ENCODE measurements at regions not wholly inside any gene's neighbourhood (a gene's known extent, or its start where the extent isn't known, plus 50 kb on each side); places are given as distances from the start of the nearest gene placed in this dataset.

GRCh38 chr3:28816017-28816416, 464.9 kb upstream of the RBMS3 start:
- POLR2A ChIA-PET = no interaction called here
- TF ChIP-seq ZBTB33 (IDR thresholded peaks at IDR 0.05; ENCODE audit: extremely low read depth, insufficient replicate concordance, low read length) (no peak), TCF7L2 (IDR thresholded peaks at IDR 0.05; ENCODE audit: borderline replicate concordance, extremely low read depth, insufficient read depth, insufficient read length) (no peak), ELF1 (IDR thresholded peaks at IDR 0.05; ENCODE audit: borderline replicate concordance, low read depth) (no peak), ZFX (IDR thresholded peaks at IDR 0.05) (no peak), SRF (IDR thresholded peaks at IDR 0.05; ENCODE audit: low read depth) (no peak), ZNF274 (IDR thresholded peaks at IDR 0.05; ENCODE audit: low read depth, low read length) (no peak), EZH2 (IDR thresholded peaks at IDR 0.05) (no peak)
- TF ChIP-seq, protein P1, sequence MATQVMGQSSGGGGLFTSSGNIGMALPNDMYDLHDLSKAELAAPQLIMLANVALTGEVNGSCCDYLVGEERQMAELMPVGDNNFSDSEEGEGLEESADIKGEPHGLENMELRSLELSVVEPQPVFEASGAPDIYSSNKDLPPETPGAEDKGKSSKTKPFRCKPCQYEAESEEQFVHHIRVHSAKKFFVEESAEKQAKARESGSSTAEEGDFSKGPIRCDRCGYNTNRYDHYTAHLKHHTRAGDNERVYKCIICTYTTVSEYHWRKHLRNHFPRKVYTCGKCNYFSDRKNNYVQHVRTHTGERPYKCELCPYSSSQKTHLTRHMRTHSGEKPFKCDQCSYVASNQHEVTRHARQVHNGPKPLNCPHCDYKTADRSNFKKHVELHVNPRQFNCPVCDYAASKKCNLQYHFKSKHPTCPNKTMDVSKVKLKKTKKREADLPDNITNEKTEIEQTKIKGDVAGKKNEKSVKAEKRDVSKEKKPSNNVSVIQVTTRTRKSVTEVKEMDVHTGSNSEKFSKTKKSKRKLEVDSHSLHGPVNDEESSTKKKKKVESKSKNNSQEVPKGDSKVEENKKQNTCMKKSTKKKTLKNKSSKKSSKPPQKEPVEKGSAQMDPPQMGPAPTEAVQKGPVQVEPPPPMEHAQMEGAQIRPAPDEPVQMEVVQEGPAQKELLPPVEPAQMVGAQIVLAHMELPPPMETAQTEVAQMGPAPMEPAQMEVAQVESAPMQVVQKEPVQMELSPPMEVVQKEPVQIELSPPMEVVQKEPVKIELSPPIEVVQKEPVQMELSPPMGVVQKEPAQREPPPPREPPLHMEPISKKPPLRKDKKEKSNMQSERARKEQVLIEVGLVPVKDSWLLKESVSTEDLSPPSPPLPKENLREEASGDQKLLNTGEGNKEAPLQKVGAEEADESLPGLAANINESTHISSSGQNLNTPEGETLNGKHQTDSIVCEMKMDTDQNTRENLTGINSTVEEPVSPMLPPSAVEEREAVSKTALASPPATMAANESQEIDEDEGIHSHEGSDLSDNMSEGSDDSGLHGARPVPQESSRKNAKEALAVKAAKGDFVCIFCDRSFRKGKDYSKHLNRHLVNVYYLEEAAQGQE (IDR thresholded peaks at IDR 0.05; ENCODE audit: low read depth) = no peak
- Histone ChIP-seq H3K9ac (ENCODE audit: low read length) (no peak overlapping the region), H3K79me2 (ENCODE audit: insufficient read depth, low read length) (no peaks in the 10 kb centered on the region), H3K4me1 (ENCODE audit: control insufficient read depth in 1 of 2, insufficient read depth in 2 of 2, low read length in 2 of 2) (no peaks in the 10 kb centered on the region), H3K4me3 (replicated peaks in 1 of 2; ENCODE audit: low read depth in 1 of 2, low read length in 2 of 2) (no peak overlapping the region), H3K36me3 (ENCODE audit: control insufficient read depth in 1 of 2, insufficient read depth in 2 of 2, low read length in 2 of 2) (no peaks in the 10 kb centered on the region), H3K9me2 (ENCODE audit: insufficient read depth) (no peaks in the 10 kb centered on the region), H3K4me2 (ENCODE audit: low read length) (no peak overlapping the region), H4K20me1 (ENCODE audit: insufficient read depth) (no peaks in the 10 kb centered on the region), H3K27ac (ENCODE audit: low read depth, low read length) (no peak overlapping the region), H2AFZ (ENCODE audit: low read depth, low read length, poor library complexity, severe bottlenecking) (no peak overlapping the region), H3K27me3 (ENCODE audit: insufficient read depth, low read length) (no peaks in the 10 kb centered on the region), H3K9me3 (ENCODE audit: control insufficient read depth in 1 of 2, insufficient read depth in 1 of 2, low read depth in 1 of 2, low read length in 2 of 2) (no peaks in the 10 kb centered on the region)
- CTCF ChIA-PET = no interaction called here
- RAD21 ChIA-PET (ENCODE audit: low non-redundant PET in 1 of 2, low total read pairs in 2 of 2, uncharacterized antibody in 2 of 2, unreplicated experiment in 2 of 2) = no interaction called here
- no peak for ATAC-seq
- BruUV-seq (replicated peaks) = no TSS peak
- DNase-seq (ENCODE audit: low read depth, low spot score) = no peak
- intact Hi-C loops (cut with micrococcal nuclease) = no loop called here

Data from HCT116 (cell line).